ENCODE measurements at regions not wholly inside any gene's neighbourhood (a gene's known extent, or its start where the extent isn't known, plus 50 kb on each side); places are given as distances from the start of the nearest gene placed in this dataset.

- Histone ChIP-seq H3K27me3 (ENCODE audit: control insufficient read depth in 1 of 2, insufficient read depth in 2 of 2, low read length in 2 of 2) (no peaks in the 10 kb centered on the region), H3K4me1 (ENCODE audit: insufficient read depth, low read length) (no peaks in the 10 kb centered on the region), H3K9ac (ENCODE audit: low read length) (no peak overlapping the region), H3K27ac (ENCODE audit: low read depth, low read length) (no peak overlapping the region), H3K9me3 (ENCODE audit: low read length) (no peaks in the 10 kb centered on the region), H3K36me3 (ENCODE audit: insufficient read depth, low read length) (no peaks in the 10 kb centered on the region), H3K4me3 (ENCODE audit: low read depth in 1 of 2, low read length in 2 of 2) (no peak overlapping the region)
These were observed 266.1 kb upstream of the DYNLRB2 start for GRCh38 chr16:80274576-80275191.

- Histone ChIP-seq H3K27ac (ENCODE audit: low read depth, low read length) (no peak overlapping the region), H3K4me1 (ENCODE audit: insufficient read depth, low read length) (no peaks in the 10 kb centered on the region)
These were observed 266.9 kb upstream of the DYNLRB2 start for GRCh38 chr16:80273635-80274538.

DNA sequence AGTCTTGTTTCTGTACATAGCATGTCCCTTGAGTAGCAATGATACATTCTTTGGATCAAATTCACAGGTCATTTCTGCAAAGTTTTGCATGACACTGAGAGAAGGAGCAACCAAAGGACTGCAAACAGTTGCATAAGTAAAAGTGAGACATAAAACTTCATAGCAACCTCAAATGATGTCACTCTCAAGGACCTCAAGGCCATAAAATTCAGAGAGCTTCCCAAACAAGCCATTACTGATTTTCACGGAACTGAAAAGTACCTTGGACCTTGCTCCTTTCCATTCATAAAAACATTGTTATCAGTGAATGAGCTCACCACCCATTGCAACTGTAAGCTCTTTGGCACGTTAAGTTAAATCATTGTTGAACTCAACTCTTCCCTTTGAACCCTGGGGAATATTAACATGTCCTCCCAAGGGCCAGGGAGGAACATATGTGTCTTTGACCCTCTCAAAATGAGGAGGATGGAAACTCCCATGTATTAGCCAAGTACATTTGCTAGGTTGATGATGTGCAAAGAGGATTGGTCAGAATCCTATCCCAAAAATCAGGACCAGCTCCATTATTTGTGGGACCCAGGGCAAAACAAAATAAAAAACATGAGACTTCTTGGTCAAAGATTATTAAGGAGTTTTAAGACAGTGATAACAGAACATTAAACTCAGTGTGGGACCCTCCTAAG, 275.0 kb upstream of the DYNLRB2 start:
- no peaks in the 10 kb centered on the region for H3K9me3 ChIP-seq (ENCODE audit: low read length)
- H3K27ac ChIP-seq (ENCODE audit: low read depth, low read length), result no peak overlapping the region
- H3K27me3 ChIP-seq (ENCODE audit: control insufficient read depth in 1 of 2, insufficient read depth in 2 of 2, low read length in 2 of 2), result no peaks in the 10 kb centered on the region
- H3K9ac ChIP-seq (ENCODE audit: low read length), result no peak overlapping the region
- H3K4me1 ChIP-seq (ENCODE audit: insufficient read depth, low read length), result no peaks in the 10 kb centered on the region
- H3K36me3 ChIP-seq (ENCODE audit: insufficient read depth, low read length), result no peaks in the 10 kb centered on the region
- no peak overlapping the region for H3K4me3 ChIP-seq (ENCODE audit: low read depth in 1 of 2, low read length in 2 of 2)

More at GRCh38 chr16:80273635-80274538, 266.9 kb upstream of the DYNLRB2 start:
- Histone ChIP-seq H3K4me3 (ENCODE audit: low read depth in 1 of 2, low read length in 2 of 2) (no peak overlapping the region), H3K27me3 (ENCODE audit: control insufficient read depth in 1 of 2, insufficient read depth in 2 of 2, low read length in 2 of 2) (no peaks in the 10 kb centered on the region), H3K9me3 (ENCODE audit: low read length) (no peaks in the 10 kb centered on the region), H3K36me3 (ENCODE audit: insufficient read depth, low read length) (no peaks in the 10 kb centered on the region), H3K9ac (ENCODE audit: low read length) (no peak overlapping the region)

- Histone ChIP-seq H3K4me3 (ENCODE audit: low read depth in 1 of 2, low read length in 2 of 2) (no peak overlapping the region), H3K27me3 (ENCODE audit: control insufficient read depth in 1 of 2, insufficient read depth in 2 of 2, low read length in 2 of 2) (no peaks in the 10 kb centered on the region), H3K27ac (ENCODE audit: low read depth, low read length) (no peak overlapping the region), H3K9ac (ENCODE audit: low read length) (no peak overlapping the region), H3K36me3 (ENCODE audit: insufficient read depth, low read length) (no peaks in the 10 kb centered on the region), H3K9me3 (ENCODE audit: low read length) (no peaks in the 10 kb centered on the region), H3K4me1 (ENCODE audit: insufficient read depth, low read length) (no peaks in the 10 kb centered on the region)
These were observed 276.7 kb upstream of the DYNLRB2 start for GRCh38 chr16:80263848-80264694.

- Histone ChIP-seq H3K27me3 (ENCODE audit: control insufficient read depth in 1 of 2, insufficient read depth in 2 of 2, low read length in 2 of 2) (no peaks in the 10 kb centered on the region), H3K27ac (ENCODE audit: low read depth, low read length) (no peak overlapping the region), H3K4me1 (ENCODE audit: insufficient read depth, low read length) (no peaks in the 10 kb centered on the region), H3K9ac (ENCODE audit: low read length) (no peak overlapping the region), H3K9me3 (ENCODE audit: low read length) (no peaks in the 10 kb centered on the region), H3K4me3 (ENCODE audit: low read depth in 1 of 2, low read length in 2 of 2) (no peak overlapping the region), H3K36me3 (ENCODE audit: insufficient read depth, low read length) (no peaks in the 10 kb centered on the region)
These were observed 277.5 kb upstream of the DYNLRB2 start for GRCh38 chr16:80263181-80263823.

DNA sequence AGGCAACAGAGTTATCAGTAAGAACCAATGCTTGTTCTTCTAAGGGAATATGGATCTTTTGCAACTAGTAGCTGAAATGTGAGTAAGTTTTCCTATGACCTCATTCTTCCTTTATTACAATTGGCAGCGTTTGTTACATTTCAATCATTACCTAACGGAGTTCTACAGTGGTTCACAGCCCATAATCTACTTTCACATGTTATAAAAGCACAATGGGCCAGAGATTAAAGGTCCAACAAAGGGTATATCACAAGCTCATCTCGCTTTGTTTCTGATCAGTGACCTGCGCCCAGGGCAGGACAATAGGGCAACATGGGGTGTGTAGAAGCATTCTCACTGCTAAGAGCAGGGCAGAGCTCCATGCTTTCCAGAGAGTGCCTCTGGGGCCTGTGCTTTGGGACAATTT, 279.9 kb upstream of the DYNLRB2 start:
- H3K27me3 ChIP-seq (ENCODE audit: control insufficient read depth in 1 of 2, insufficient read depth in 2 of 2, low read length in 2 of 2), result no peaks in the 10 kb centered on the region
- H3K9ac ChIP-seq (ENCODE audit: low read length), result no peak overlapping the region
- H3K4me1 ChIP-seq (ENCODE audit: insufficient read depth, low read length), result no peaks in the 10 kb centered on the region
- no peak overlapping the region for H3K4me3 ChIP-seq (ENCODE audit: low read depth in 1 of 2, low read length in 2 of 2)
- no peaks in the 10 kb centered on the region for H3K36me3 ChIP-seq (ENCODE audit: insufficient read depth, low read length)
- no peaks in the 10 kb centered on the region for H3K9me3 ChIP-seq (ENCODE audit: low read length)
- no peak overlapping the region for H3K27ac ChIP-seq (ENCODE audit: low read depth, low read length)

DNA sequence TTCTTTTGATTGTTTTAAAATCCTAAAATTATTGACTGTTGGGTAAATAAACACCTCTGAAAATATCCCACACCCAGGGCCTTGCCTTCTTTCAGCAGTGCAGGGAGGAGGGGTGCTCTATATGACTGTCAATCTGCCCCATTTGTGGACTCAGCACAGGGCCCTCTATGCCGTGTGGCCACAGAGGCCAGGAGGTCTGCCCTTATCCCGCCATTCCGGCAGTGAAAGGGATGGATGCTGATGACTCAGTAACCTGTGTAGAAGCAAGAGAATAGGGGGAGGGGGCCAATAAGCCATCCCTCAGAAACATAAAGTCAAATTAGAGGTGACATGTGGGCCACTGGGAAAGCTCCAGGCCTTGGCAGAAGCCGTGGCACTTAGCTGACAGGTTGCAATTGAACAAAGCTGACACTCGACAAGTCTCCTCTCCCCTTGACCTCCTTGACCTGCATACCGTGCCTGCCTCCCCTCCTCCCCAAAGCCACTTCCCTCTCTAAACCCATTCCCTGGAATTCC, 281.4 kb upstream of the DYNLRB2 start:
- no peaks in the 10 kb centered on the region for H3K27me3 ChIP-seq (ENCODE audit: control insufficient read depth in 1 of 2, insufficient read depth in 2 of 2, low read length in 2 of 2)
- H3K9me3 ChIP-seq (ENCODE audit: low read length), result no peaks in the 10 kb centered on the region
- H3K36me3 ChIP-seq (ENCODE audit: insufficient read depth, low read length), result no peaks in the 10 kb centered on the region
- H3K27ac ChIP-seq (ENCODE audit: low read depth, low read length), result no peak overlapping the region
- no peak overlapping the region for H3K9ac ChIP-seq (ENCODE audit: low read length)
- no peak overlapping the region for H3K4me3 ChIP-seq (ENCODE audit: low read depth in 1 of 2, low read length in 2 of 2)
- no peaks in the 10 kb centered on the region for H3K4me1 ChIP-seq (ENCODE audit: insufficient read depth, low read length)

- H3K27ac ChIP-seq (ENCODE audit: low read depth, low read length), result no peak overlapping the region
- H3K9me3 ChIP-seq (ENCODE audit: low read length), result no peaks in the 10 kb centered on the region
- H3K4me1 ChIP-seq (ENCODE audit: insufficient read depth, low read length), result no peaks in the 10 kb centered on the region
- no peaks in the 10 kb centered on the region for H3K27me3 ChIP-seq (ENCODE audit: control insufficient read depth in 1 of 2, insufficient read depth in 2 of 2, low read length in 2 of 2)
- H3K4me3 ChIP-seq (ENCODE audit: low read depth in 1 of 2, low read length in 2 of 2), result no peak overlapping the region
- no peaks in the 10 kb centered on the region for H3K36me3 ChIP-seq (ENCODE audit: insufficient read depth, low read length)
- no peak overlapping the region for H3K9ac ChIP-seq (ENCODE audit: low read length)
These were observed 282.4 kb upstream of the DYNLRB2 start for GRCh38 chr16:80258407-80258806.

DNA sequence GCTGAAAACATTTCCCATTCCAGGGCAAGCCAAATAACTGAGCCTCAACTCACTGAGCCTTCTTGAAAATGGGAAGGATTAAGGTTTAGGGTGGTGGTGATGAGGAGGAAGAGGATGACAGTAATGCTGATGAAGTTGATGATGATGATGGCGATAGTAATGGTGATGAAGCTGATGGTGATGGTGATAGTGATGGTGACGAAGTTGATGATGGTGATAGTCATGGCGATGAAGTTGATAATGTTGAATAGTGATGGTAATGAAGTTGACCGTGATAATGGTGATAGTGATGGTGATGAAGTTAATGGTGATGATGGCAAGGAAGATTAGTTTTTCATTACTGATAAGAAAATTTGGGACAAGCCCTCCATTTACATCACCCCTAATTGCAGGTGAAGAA, 285.8 kb upstream of the DYNLRB2 start:
- Histone ChIP-seq H3K27ac (ENCODE audit: low read depth, low read length) (no peak overlapping the region), H3K27me3 (ENCODE audit: control insufficient read depth in 1 of 2, insufficient read depth in 2 of 2, low read length in 2 of 2) (no peaks in the 10 kb centered on the region), H3K9ac (ENCODE audit: low read length) (no peak overlapping the region), H3K9me3 (ENCODE audit: low read length) (no peaks in the 10 kb centered on the region), H3K36me3 (ENCODE audit: insufficient read depth, low read length) (no peaks in the 10 kb centered on the region), H3K4me3 (ENCODE audit: low read depth in 1 of 2, low read length in 2 of 2) (no peak overlapping the region), H3K4me1 (ENCODE audit: insufficient read depth, low read length) (no peaks in the 10 kb centered on the region)

GRCh38 chr16:80253741-80254140, 287.1 kb upstream of the DYNLRB2 start:
- H3K36me3 ChIP-seq (ENCODE audit: insufficient read depth, low read length), result no peaks in the 10 kb centered on the region
- no peaks in the 10 kb centered on the region for H3K9me3 ChIP-seq (ENCODE audit: low read length)
- no peak overlapping the region for H3K9ac ChIP-seq (ENCODE audit: low read length)
- no peak overlapping the region for H3K27ac ChIP-seq (ENCODE audit: low read depth, low read length)
- H3K27me3 ChIP-seq (ENCODE audit: control insufficient read depth in 1 of 2, insufficient read depth in 2 of 2, low read length in 2 of 2), result no peaks in the 10 kb centered on the region
- no peak overlapping the region for H3K4me3 ChIP-seq (ENCODE audit: low read depth in 1 of 2, low read length in 2 of 2)
- H3K4me1 ChIP-seq (ENCODE audit: insufficient read depth, low read length), result no peaks in the 10 kb centered on the region
